ENCODE measurements at regions not wholly inside any gene's neighbourhood (a gene's known extent, or its start where the extent isn't known, plus 50 kb on each side); places are given as distances from the start of the nearest gene placed in this dataset.

DNA sequence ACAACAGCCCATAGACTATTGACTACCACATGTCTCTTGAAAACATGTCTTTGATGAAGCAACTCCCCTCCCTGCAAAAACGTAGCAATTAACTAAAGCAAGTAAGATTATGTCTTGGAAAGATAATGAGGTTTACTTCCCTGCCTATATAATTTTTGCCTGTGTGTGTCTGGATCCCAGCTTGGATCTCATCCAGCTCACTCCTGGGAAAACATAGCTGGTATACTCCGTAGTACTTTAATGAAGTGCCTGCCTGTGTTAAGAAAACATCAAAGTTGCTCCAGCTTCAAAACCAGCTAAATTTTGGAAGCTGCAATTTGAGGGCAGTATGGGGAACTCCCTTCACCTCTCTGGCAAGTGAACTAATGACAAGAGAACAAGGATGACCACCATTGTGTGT lies 182.6 kb upstream of the C9orf72 start:
- WGBS (ENCODE audit: extremely low coverage, insufficient coverage, insufficient read length): no CpG with 5 or more reads among the region's 2 CpGs
- no peaks in the 10 kb centered on the region for H3K79me2 ChIP-seq (ENCODE audit: control insufficient read depth, insufficient read depth, low read length, poor library complexity)
- H3K79me1 ChIP-seq (ENCODE audit: low read length): no peaks in the 10 kb centered on the region
- H4K12ac ChIP-seq (ENCODE audit: low read depth, low read length): no peak overlapping the region
- no peak overlapping the region for H2AFZ ChIP-seq (ENCODE audit: insufficient read depth, low read length, poor library complexity)
- no peak overlapping the region for H2BK120ac ChIP-seq (ENCODE audit: insufficient read depth, low read length, poor library complexity)
- no peak overlapping the region for H3K4ac ChIP-seq (ENCODE audit: low read depth, low read length)
- H3K4me1 ChIP-seq (ENCODE audit: control insufficient read depth in 1 of 2, insufficient read depth in 2 of 2, low read length in 2 of 2): no peaks in the 10 kb centered on the region
- no peak overlapping the region for H2BK12ac ChIP-seq (ENCODE audit: low read length)
- DNase-seq: no peak
- H2BK5ac ChIP-seq (ENCODE audit: low read depth, low read length, poor library complexity): no peak overlapping the region
- no peak overlapping the region for H3K27ac ChIP-seq (ENCODE audit: low read depth, low read length)
- H3K36me3 ChIP-seq (ENCODE audit: control insufficient read depth in 1 of 2, insufficient read depth in 2 of 2, low read length in 2 of 2): no peaks in the 10 kb centered on the region
- no peak overlapping the region for H4K91ac ChIP-seq (ENCODE audit: low read depth, low read length)
- H3K9ac ChIP-seq (ENCODE audit: low read length): no peak overlapping the region
- peaks cover 2% of the 10 kb centered on the region for H3K9me3 ChIP-seq (ENCODE audit: insufficient read depth, low read depth, low read length)
- H3K4me3 ChIP-seq (ENCODE audit: low read depth, low read length): no peak overlapping the region
- no peak overlapping the region for H2AK5ac ChIP-seq (ENCODE audit: low read length)
- H4K8ac ChIP-seq (ENCODE audit: low read depth, low read length): no peak overlapping the region
- H3K4me2 ChIP-seq (ENCODE audit: low read length): no peak overlapping the region
- H3K14ac ChIP-seq (ENCODE audit: low read length): no peak overlapping the region
- no peak overlapping the region for H3K23ac ChIP-seq (ENCODE audit: low read length)
- no peak overlapping the region for H3K18ac ChIP-seq (ENCODE audit: low read length)
- H3K27me3 ChIP-seq (ENCODE audit: insufficient read depth, low read length): no peaks in the 10 kb centered on the region

DNA sequence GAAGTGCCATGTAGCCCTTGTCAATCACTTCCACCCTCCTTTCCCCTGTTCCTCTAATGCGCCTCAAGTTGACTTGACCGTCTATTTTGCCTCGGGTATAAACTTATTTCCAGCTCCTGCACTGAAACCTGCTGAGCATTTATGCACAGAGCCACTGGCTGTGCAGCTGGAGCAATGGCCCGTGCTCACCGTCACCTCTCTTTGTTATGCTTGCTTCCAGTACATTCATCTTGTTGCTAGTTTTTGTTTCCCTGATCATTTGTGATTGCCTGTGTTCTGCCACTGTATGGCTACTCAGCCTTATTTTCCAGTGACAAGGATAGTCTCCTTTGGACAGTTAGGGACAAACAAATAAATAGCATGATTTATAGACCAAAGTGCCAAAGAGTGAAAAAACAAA lies 183.1 kb upstream of the C9orf72 start:
- Histone ChIP-seq H3K27me3 (ENCODE audit: insufficient read depth, low read length) (no peaks in the 10 kb centered on the region), H2BK120ac (ENCODE audit: insufficient read depth, low read length, poor library complexity) (no peak overlapping the region), H3K79me2 (ENCODE audit: control insufficient read depth, insufficient read depth, low read length, poor library complexity) (no peaks in the 10 kb centered on the region), H2BK5ac (ENCODE audit: low read depth, low read length, poor library complexity) (no peak overlapping the region), H3K79me1 (ENCODE audit: low read length) (no peaks in the 10 kb centered on the region), H4K91ac (ENCODE audit: low read depth, low read length) (no peak overlapping the region), H3K23ac (ENCODE audit: low read length) (no peak overlapping the region), H3K4ac (ENCODE audit: low read depth, low read length) (no peak overlapping the region), H4K12ac (ENCODE audit: low read depth, low read length) (no peak overlapping the region), H3K18ac (ENCODE audit: low read length) (no peak overlapping the region), H2AK5ac (ENCODE audit: low read length) (no peak overlapping the region), H4K8ac (ENCODE audit: low read depth, low read length) (no peak overlapping the region), H3K36me3 (ENCODE audit: control insufficient read depth in 1 of 2, insufficient read depth in 2 of 2, low read length in 2 of 2) (no peaks in the 10 kb centered on the region), H2BK12ac (ENCODE audit: low read length) (no peak overlapping the region), H3K4me3 (ENCODE audit: low read depth, low read length) (no peak overlapping the region), H3K9ac (ENCODE audit: low read length) (no peak overlapping the region), H3K9me3 (ENCODE audit: insufficient read depth, low read depth, low read length) (peaks cover 2% of the 10 kb centered on the region), H3K27ac (ENCODE audit: low read depth, low read length) (no peak overlapping the region), H3K4me2 (ENCODE audit: low read length) (no peak overlapping the region), H3K4me1 (ENCODE audit: control insufficient read depth in 1 of 2, insufficient read depth in 2 of 2, low read length in 2 of 2) (no peaks in the 10 kb centered on the region), H2AFZ (ENCODE audit: insufficient read depth, low read length, poor library complexity) (no peak overlapping the region), H3K14ac (ENCODE audit: low read length) (no peak overlapping the region)
- no peak for DNase-seq
- WGBS (ENCODE audit: extremely low coverage, insufficient coverage, insufficient read length): no CpG with 5 or more reads among the region's 5 CpGs

DNA sequence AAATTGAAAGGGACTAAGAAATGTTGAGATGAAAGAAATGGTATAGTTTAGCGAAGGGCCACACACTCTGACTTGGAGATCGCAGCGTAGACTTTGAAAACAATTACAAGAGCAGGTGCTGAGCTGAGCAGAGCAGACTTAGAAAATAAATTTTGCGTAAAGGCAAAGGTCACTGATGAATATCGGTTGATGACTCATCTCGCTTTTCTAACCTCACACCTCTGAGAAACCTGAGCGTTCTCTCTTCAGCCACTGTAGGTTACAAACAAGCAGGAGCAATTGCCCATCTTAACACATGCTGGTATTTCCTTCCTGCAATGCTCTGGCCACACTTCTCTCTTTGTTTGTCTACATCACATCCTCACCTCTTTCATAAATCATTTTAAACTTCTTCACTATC lies 190.6 kb upstream of the C9orf72 start:
- Histone ChIP-seq H2BK12ac (ENCODE audit: low read length) (no peak overlapping the region), H3K4me1 (ENCODE audit: control insufficient read depth in 1 of 2, insufficient read depth in 2 of 2, low read length in 2 of 2) (no peaks in the 10 kb centered on the region), H3K9ac (ENCODE audit: low read length) (no peak overlapping the region), H4K91ac (ENCODE audit: low read depth, low read length) (no peak overlapping the region), H2BK5ac (ENCODE audit: low read depth, low read length, poor library complexity) (no peak overlapping the region), H2AK5ac (ENCODE audit: low read length) (no peak overlapping the region), H2AFZ (ENCODE audit: insufficient read depth, low read length, poor library complexity) (no peak overlapping the region), H3K27ac (ENCODE audit: low read depth, low read length) (no peak overlapping the region), H3K4me3 (ENCODE audit: low read depth, low read length) (no peak overlapping the region), H3K4me2 (ENCODE audit: low read length) (no peak overlapping the region), H3K27me3 (ENCODE audit: insufficient read depth, low read length) (no peaks in the 10 kb centered on the region), H3K9me3 (ENCODE audit: insufficient read depth, low read depth, low read length) (no peaks in the 10 kb centered on the region), H3K79me2 (ENCODE audit: control insufficient read depth, insufficient read depth, low read length, poor library complexity) (no peaks in the 10 kb centered on the region), H3K18ac (ENCODE audit: low read length) (no peak overlapping the region), H4K8ac (ENCODE audit: low read depth, low read length) (no peak overlapping the region), H3K14ac (ENCODE audit: low read length) (no peak overlapping the region), H4K12ac (ENCODE audit: low read depth, low read length) (no peak overlapping the region), H3K36me3 (ENCODE audit: control insufficient read depth in 1 of 2, insufficient read depth in 2 of 2, low read length in 2 of 2) (no peaks in the 10 kb centered on the region), H2BK120ac (ENCODE audit: insufficient read depth, low read length, poor library complexity) (no peak overlapping the region), H3K4ac (ENCODE audit: low read depth, low read length) (no peak overlapping the region), H3K23ac (ENCODE audit: low read length) (no peak overlapping the region), H3K79me1 (ENCODE audit: low read length) (no peaks in the 10 kb centered on the region)
- 100% methylated on average over 1 of the region's 7 CpGs for WGBS (ENCODE audit: extremely low coverage, insufficient coverage, insufficient read length)
- peak; percentile 10 to 65 for DNase-seq

DNA sequence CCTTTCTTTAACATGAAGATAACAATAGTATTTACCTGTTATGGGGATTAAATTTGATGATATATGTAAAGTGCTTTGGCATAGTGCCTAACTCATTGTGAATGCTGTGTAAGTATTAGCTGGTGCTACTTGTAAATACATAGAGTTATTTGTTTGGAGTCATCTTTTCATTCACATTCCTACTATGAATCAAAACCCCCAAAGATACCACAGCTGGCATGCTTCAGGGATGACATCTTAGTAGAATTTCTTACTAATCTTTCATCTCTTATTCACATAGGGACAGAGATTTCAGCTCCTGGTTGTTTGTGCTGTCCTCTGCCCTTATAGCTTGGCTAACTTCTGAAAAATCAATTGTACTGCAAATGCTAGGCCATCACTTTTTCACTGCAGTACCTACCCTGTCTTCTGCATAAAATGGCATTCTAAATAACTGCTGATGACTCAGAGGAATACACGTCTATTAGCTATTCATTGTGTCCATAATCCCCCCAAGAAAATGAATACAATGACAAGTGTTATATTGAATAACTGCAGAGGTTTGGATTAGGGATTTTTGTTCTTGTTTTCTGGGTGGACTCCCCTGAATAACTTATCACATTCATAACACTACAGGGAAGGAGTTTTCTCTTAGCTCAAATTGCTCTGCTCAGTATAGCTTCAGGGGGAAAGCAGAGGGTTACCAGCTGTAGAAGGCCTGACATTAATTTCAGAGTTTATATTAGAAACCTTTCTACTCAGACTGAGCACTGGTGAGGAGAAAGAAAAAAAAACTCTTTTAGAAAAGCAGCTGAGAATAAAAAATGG lies 192.2 kb upstream of the C9orf72 start:
- WGBS (ENCODE audit: extremely low coverage, insufficient coverage, insufficient read length): no CpG with 5 or more reads among the region's 1 CpG
- Histone ChIP-seq H3K23ac (ENCODE audit: low read length) (no peak overlapping the region), H3K79me2 (ENCODE audit: control insufficient read depth, insufficient read depth, low read length, poor library complexity) (no peaks in the 10 kb centered on the region), H3K4me3 (ENCODE audit: low read depth, low read length) (no peak overlapping the region), H3K18ac (ENCODE audit: low read length) (no peak overlapping the region), H3K4me1 (ENCODE audit: control insufficient read depth in 1 of 2, insufficient read depth in 2 of 2, low read length in 2 of 2) (no peaks in the 10 kb centered on the region), H2AK5ac (ENCODE audit: low read length) (no peak overlapping the region), H2AFZ (ENCODE audit: insufficient read depth, low read length, poor library complexity) (no peak overlapping the region), H4K91ac (ENCODE audit: low read depth, low read length) (no peak overlapping the region), H3K36me3 (ENCODE audit: control insufficient read depth in 1 of 2, insufficient read depth in 2 of 2, low read length in 2 of 2) (no peaks in the 10 kb centered on the region), H3K4me2 (ENCODE audit: low read length) (no peak overlapping the region), H3K4ac (ENCODE audit: low read depth, low read length) (no peak overlapping the region), H3K9ac (ENCODE audit: low read length) (no peak overlapping the region), H3K27ac (ENCODE audit: low read depth, low read length) (no peak overlapping the region), H3K14ac (ENCODE audit: low read length) (no peak overlapping the region), H2BK120ac (ENCODE audit: insufficient read depth, low read length, poor library complexity) (no peak overlapping the region), H4K8ac (ENCODE audit: low read depth, low read length) (no peak overlapping the region), H2BK5ac (ENCODE audit: low read depth, low read length, poor library complexity) (no peak overlapping the region), H4K12ac (ENCODE audit: low read depth, low read length) (no peak overlapping the region), H3K27me3 (ENCODE audit: insufficient read depth, low read length) (no peaks in the 10 kb centered on the region), H2BK12ac (ENCODE audit: low read length) (no peak overlapping the region), H3K9me3 (ENCODE audit: insufficient read depth, low read depth, low read length) (no peaks in the 10 kb centered on the region), H3K79me1 (ENCODE audit: low read length) (no peaks in the 10 kb centered on the region)
- DNase-seq: no peak
